ENCODE measurements at regions not wholly inside any gene's neighbourhood (a gene's known extent, or its start where the extent isn't known, plus 50 kb on each side); places are given as distances from the start of the nearest gene placed in this dataset.

GRCh38 chr6:166041277-166041676 lies 126.4 kb downstream of the TBXT start:
- TF ChIP-seq CTCF (conservative IDR thresholded peaks at IDR 0.05; ENCODE audit: low read depth, low read length) (no peak), EZH2 (IDR thresholded peaks at IDR 0.05; ENCODE audit: borderline replicate concordance, low read depth, low read length, poor library complexity, severe bottlenecking) (no peak)

Data from A673 (cell line).